HG02763 (cell line): ENCODE measurements at regions not wholly inside any gene's neighbourhood (a gene's known extent, or its start where the extent isn't known, plus 50 kb on each side); places are given as distances from the start of the nearest gene placed in this dataset.
"Not testable (repeated sequence)": the region's sequence is repeated elsewhere in the genome, so short reads cannot be mapped to it uniquely, and the experiment has no call there.

Experiments used
- ATAC-seq: cut with Tn5 transposase; IDR thresholded peaks from one replicate; pipeline ENCODE4 v1.9.1; 2021; ENCODE audit warnings: mild to moderate bottlenecking, moderate library complexity; ENCODE audit not compliant: unreplicated experiment

DNA sequence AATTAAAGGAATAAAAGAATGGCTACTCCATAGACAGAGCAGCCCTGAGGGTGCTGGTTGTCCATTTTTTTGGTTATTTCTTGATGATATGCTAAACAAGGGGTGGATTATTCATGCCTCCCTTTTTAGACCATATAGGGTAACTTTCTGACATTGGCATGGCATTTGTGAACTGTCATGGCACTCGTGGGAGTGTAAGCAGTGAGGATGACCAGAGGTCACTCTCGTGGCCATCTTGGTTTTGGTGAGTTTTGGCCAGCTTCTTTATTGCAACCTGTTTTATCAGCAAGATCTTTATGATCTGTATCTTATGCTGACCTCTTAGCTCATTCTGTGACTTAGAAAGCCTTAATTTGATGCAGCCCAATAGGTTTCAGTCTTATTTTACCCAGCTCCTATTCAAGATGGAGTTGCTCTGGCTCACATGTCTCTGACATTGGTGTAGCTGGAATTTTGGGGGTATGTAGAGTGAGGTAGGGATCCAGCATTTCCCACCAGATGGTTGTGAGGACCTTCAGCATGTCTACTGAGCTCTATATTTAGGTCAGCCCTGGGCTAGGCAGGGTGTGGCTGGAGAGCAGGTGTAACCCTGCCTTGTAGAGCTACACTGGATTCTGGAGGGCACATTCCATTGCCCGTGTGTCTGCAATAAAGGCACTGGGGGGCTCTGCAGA, 103.5 kb upstream of the SLC38A2 start:
- ATAC-seq, result no peak

DNA sequence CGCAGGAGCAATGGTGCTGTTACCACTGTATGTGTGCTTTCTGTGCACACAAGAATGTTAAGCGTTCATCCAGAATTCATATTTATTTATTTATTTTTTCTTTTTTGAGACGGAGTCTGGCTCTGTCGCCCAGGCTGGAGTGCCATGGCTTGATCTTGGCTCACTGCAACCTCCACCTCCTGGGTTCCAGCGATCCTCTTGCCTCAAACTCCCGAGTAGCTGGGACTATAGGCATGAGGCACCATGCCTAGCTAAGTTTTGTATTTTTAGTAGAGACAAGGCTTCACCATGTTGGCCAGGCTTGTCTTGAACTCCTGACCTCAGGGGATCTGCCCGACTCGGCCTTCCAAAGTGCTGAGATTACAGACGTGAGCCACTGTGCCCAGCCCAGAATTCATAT, 101.8 kb upstream of the SLC38A2 start:
- ATAC-seq, result not testable (repeated sequence)

DNA sequence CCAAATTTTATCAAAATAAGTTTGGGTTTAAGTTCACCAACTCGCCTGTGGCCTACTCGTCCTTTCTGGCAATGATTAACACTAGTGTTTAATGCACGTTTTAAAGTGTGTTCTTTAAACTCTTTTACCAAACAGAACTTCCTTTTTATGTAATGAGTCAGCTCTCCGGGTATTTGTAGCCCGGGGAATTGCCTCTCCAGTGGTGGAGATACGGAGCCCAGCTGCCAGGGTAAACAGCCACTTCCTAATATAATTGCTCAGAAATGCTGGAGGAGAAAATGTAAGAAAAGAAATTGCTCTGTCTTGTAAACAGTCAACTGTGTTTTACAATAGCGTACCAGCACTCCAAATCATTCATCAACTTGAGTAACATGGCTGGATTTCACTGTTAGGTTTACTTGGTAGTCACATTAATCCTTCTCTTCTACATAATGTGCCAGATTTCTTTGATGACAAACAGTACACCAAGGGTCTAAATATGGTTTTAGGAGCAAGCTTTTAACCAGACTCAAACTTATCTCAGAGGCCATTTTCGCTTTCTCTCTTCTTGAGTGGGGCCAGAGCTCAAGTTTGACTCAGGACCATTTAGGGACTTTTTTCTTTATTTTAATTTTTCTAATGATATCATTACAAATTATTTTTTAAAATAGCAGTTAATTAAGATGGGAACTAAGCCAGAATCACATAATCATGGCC, 101.2 kb upstream of the SLC38A2 start:
- ATAC-seq, result peak; percentile 70

DNA sequence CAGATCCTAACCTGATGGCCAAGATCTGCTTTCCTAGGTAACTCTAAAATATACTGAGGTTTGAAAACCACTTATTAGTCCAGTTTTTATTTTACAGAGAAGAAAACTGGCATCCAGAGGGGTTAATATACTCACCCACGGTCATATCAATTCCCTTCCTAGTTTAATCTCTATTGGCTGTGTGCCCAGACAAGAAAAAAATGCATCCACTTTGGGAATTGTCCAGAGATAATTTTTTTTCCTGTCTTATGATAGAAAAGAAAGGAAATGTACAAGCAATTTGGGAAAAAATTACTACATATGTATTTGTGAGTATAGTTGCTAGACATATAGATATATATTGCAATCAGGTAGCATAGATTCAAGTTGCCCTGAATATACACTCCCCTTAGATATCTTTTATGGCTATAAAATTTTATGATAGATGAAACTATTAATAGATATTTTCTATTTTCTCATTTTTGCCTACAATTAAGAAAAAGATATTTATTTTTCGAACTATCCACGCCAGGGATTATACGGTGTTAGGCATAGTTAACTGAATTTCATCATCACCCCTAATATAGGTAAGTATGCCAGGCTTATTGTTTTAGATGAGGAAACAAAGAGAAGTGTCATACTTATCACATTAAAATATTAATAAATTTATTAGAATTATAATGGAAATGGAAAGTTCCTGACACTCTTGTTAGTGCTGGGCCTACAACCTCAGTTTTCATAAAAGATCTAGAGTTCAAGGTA, 100.5 kb upstream of the SLC38A2 start:
- ATAC-seq, result no peak

DNA sequence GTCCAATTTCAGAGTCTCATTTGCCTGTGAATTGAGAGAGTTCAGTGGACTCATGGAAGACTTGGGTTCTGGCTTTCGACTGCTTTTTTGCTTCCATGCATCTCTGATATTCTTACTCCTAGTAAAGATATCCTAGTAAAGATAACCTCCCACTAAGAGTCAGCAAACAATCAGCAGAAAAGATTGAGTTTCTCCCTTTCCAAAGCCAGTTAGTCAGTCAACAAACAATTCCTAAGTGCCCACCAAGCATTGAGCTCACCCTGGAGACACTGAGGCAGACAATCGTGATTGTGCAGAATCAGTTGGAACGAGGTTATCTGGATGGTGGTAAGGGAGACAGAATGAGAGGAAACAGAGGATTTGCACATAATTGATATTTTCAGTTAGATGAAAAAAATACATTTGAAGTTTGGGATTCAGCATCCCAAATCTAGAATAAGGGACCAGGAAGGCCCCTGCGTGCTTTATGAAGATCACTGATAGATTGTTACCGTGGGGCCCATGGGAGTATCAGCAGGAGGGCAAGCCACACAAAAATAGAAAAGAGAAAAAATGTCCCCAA, 99.7 kb upstream of the SLC38A2 start:
- ATAC-seq, result no peak

DNA sequence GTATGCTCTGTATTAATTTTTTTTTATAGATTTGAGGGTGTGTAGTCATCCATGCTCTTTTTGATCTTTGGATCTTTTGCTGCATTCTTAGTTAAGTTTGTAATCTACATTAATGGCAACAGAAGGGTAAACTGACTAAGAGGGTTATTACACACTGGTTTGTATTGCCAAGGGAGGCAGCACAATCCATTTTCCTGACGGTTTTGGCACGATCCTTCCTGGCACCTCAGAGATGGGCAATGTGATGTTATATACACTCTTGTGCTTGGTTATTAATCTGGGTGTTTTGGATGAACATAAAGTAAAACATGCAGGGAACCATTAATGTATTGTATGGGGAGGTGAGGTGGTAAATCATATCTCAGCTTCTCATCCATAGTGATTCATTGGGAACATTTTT, 98.8 kb upstream of the SLC38A2 start:
- no peak for ATAC-seq

DNA sequence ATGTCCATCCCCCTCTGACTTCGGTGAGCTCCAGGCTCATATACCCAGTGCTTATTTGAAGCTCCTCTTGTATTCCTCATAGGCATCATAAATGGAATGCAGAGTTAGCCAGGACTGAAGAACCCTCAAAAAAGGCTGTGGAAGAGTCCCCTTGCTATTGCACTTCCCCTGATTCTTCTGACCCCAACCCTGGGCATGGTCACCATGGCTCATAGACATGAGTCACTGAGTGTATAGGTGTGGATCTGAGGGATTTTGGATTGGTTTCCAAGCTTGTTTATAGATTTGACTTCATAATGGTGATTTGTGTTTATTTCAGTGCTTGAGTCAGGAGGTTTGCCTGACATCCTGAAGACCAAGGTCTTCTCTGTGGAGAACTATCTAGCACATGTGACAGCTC, 98.4 kb upstream of the SLC38A2 start:
- ATAC-seq, result no peak

DNA sequence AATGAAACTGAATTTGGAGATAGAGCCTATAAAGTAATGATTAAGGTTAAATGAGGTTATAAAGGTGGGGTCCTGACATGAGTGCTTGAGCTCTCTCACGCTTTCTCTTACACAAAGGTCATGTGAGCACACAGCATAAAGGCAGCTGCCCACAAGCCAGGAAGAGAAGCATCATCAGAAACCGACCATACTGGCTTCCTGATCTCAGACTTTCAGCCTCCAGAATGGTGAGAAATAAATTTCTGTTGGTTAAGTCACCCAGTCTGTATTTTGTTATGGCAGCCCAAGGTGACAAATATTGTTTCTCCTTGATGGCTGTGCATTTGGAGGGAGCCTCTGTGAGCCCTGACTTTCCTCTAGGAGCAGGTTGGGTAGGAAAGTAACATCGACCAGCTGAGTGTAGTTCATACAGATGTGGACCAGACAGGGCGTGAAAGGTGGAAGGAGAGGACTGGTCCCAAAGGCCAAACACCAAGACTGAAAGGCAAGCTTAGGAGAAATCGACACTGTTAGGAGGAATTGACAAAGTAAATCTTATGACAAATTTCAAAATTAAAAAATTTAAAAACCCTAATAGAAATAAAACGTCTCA, 97.6 kb upstream of the SLC38A2 start:
- ATAC-seq, result no peak

DNA sequence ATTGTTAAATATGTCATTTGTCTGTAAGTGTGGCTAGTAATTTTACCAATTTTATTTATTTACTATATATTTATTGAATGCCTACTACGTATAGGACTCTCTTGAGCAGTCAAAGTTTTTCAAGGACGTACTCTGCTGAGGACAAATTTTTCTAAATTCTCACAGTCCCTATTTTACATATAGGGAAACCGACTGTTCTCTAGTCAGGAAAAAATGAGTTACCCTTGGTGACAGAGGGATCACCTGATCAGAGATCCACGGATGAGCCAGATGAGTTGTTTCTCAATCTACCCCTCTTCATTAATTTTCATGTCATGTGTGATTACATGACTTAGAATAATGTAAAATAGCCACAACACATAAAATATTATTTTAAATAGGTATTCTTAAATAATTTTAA, 96.2 kb upstream of the SLC38A2 start:
- ATAC-seq, result no peak

DNA sequence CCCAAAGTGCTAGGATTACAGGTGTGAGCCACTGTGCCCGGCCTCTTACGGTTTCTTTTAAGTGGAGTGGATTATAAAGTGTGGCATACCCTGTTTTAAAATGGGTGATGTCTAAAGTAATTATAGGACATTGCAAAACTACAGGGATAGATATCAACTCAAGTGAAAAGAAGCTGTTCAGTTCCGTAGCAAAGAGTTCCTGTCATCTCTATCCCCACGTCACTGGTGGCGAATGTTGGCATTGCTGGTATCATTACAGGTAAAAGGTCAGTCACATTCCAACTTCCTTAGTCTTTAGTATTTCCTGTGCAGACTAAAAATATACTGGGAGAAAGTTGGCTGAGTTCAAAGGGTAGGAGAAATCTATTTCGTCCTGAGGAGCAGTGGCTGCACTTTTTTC, 95.6 kb upstream of the SLC38A2 start:
- ATAC-seq, result no peak

DNA sequence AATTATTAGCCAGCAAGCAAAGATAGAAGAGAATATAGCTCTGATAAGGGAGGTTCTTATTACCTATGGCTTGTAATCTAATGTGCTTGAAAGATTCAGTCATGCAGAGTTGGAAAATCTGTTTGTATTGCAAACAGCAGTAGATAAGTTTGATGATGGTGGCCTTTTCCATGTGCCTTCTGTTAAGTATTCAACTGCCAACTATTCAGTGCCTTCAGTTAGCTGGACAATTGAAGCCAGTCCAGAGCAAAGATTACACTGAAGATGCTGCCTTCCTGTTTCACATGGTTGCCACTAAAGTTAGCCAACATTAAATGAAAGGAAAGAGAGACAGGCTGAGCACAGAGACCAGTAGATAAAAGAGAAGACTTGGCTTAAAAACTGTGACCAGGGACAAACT, 92.7 kb upstream of the SLC38A2 start:
- ATAC-seq, result no peak

DNA sequence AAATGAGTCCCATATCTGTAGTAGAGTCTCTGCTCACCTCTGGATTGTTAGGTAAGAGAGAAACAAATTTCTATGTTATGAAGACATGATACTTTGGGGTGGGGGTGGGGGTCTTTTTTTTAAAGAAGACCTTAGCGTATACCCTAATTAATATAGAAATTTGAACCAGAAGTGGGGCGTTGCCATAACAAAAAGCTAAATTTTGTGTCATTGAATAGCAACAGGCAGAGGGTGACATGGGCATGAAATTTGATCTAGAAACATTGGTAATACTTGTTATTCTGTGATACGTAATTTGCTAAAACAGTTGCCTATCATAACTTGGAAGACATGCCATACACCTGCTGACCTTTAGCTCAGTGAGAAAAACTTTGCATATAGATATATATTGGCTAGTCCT, 92.3 kb upstream of the SLC38A2 start:
- no peak for ATAC-seq

DNA sequence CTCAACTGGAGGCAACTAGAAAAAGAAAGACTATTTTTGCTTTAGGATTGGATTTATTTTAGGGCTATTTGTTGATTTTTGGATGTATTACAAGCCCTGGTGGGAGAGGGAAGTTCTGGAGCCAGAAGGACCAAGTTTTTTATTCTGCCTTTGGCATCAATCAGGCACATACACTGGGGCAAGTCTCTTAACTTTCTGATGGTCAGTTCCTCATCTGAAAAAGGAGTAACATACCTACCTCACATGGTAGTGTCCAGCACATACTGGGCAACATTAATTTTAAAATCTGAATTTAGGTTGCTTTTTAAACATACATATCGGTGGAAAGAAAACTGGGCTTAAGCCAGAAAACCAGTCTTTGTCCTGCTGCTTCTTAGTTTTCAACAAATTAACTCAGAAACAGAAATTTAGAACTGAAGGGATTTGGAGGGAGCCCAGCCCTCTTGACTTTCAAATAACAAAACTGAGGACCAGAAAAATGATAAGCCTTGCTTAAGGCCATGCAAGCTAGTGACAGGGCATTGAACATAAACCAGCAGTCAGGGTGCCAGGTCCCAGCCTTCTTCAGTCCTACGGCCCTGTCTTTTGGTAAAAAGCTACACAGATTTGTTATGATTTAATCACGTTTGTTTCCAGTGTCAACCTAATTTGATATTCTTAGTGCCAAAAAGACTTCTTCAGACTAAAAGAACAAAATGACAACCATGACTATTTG, 90.2 kb upstream of the SLC38A2 start:
- ATAC-seq, result no peak

DNA sequence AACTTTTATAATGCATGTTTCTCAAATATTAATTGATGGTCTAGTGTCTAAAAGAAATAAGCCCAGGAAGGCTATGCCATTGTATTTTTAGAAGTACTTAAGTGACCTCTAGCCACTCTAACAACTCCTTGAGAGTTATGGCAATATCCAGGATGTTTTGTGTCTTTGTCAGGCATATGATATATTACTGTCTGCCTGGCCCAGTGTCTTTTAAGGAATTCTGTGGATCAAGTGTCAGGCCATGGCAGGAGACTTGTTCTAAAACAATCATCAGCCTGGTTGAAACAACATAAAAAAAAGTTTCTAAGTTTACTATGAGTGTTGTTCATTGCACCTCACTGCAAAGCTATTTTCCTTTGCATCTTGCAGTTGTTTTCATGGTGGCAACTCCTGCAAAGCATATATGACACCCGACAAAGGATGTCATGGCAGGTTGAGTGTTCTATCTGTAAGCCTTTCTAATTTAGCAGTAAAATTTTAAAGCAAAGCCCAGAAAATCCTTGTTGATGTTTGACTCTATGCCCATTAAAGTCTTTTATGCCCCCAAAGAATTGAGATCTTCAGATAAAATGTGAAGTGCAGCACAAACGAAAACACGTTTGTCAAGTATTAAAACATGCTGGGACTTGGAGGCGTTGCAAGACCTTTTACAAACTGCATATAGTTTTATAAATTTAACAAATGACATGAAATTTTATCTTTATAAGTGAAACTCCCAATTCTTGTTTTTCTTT, 89.5 kb upstream of the SLC38A2 start:
- no peak for ATAC-seq

DNA sequence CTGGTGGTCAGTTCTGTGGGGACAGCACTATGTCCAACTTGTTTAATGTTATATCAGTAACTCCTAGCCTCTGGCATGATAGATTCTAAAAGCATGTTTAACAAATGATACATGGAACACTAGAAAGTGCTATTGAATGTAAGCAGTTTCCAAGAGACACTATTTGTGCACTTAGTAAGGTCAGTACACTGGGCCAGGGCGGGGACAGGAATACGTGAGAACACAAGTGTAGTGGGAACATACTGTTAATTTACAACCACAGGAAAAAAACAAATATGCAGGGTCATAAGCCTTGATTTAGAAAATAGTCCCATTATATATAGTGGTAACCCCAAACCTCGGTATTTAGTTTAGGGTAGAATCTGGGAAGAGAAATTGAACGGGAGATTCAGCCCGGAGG, 88.9 kb upstream of the SLC38A2 start:
- no peak for ATAC-seq

DNA sequence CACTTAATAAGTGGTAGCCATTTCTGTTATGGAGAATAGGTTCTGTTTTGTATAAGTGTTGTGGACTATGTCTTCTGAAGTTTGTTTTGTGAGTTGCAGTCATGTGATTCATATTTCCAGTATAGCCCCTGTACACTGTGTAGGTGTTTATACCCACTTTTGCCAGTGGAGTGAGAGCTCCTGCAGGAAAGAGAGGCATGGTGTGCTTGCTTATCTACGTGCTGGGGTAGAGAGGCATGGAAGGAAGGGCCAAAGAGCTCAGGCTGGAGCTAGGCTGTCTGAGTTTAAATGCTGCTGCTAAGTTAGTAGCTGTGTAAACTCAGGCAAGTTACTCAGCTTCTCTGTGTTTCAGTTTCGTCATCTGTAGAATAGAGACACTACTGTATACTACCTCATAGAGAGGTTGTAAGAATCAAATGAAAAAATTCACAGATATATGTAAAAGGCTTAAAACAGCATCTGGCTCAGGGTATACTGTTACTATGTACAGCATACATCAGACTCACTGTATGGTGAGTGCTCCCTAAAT, 88.2 kb upstream of the SLC38A2 start:
- ATAC-seq, result no peak

DNA sequence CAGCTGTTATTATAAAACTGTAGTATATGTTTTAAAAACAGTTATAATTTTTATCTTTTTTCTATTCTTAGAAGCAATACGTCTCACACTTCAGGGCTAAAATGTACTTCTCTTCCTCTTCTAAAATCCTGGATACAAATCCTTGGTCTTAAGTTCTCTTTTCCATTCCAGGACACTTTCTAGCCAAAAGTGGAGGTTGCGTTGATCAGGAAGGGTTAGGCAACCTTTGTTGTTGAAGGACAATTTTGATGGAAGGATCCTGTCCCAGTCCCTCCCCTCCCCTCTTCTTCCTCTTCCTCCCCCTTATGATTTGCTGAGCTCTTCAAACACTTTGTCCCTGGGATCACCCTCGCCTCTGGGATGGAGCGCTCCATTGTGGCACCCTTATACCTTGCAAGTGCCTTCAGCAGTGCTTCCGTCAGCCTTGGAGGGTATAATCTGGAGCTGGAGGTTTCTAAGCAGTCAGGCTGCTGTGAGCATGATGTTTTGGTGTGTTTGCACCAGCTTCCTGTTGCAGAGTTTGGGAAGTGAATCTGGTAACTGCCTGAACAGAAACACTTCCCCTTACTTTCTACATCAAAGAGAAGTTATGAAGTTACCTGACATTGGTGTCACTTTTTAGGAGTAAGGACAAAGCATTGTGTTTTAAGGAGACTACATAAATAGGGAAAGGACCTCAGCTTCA, 87.4 kb upstream of the SLC38A2 start:
- no peak for ATAC-seq

DNA sequence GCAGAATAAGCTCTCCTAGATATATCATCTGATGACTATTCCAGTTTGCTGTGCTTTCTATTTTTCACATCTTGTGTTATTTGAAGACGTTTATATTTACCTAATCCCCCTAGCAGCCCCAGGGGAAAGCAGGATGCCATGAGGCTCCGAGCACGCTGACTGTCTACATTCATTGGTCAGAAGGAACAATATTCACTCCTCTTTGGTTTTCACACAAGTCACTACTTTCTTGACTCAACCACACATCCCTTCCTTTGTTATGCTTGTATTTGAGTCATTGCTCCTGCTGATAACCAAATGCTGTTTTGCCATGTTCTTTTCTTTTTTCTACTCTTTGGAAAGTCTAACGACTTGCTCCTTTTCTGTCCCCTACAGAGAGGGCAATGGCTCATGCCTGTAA, 86.5 kb upstream of the SLC38A2 start:
- no peak for ATAC-seq

DNA sequence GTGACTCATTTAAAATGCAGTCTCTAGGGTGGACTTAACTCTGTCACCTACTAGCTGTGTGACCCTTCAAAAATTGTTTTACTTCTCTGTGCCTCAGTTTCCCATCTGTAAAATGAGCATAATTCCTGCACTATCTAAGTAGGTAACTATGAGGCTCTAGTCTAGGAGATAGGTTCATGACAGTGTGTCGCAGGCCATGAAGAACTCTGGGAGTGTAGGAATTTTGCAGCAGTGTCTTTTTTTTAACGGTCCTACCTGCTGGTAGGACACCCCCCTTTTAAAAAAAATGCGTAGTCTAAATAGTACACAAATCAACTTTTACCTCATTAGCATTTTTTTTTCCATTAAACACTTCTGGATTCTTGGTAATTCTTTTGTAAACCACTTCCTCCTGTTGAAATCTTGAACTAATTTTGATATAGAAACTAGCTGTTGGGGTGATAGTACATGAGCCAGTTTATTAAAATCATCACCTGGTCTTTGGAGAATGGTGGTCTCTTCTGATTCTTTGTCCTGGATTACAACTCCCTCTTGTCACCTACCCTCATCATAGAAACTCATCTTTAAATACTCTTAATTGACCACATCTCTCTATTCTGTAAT, 86.0 kb upstream of the SLC38A2 start:
- ATAC-seq, result no peak
